SU-DHL-6 (cell line): ENCODE measurements at regions not wholly inside any gene's neighbourhood (a gene's known extent, or its start where the extent isn't known, plus 50 kb on each side); places are given as distances from the start of the nearest gene placed in this dataset.

Experiments
- EZH2phosphoT487 ChIP-seq: fragments of 200-600 bp; sonication (generic), shearing (Covaris generic); conservative IDR thresholded peaks from 2 replicates; pipeline ENCODE4 v1.6.1; 2018; ENCODE audit warnings: mild to moderate bottlenecking, antibody characterized with exemption, low read length, moderate library complexity, mixed read lengths
- TF ChIP-seq, protein P1 (sequence below): fragments of 200-600 bp; sonication (generic); IDR thresholded peaks from one replicate; pipeline ENCODE4 v1.5.1; 2017; ENCODE audit warnings: antibody characterized with exemption, mild to moderate bottlenecking, low read length, moderate library complexity; ENCODE audit not compliant: insufficient read depth, poor library complexity, severe bottlenecking

DNA sequence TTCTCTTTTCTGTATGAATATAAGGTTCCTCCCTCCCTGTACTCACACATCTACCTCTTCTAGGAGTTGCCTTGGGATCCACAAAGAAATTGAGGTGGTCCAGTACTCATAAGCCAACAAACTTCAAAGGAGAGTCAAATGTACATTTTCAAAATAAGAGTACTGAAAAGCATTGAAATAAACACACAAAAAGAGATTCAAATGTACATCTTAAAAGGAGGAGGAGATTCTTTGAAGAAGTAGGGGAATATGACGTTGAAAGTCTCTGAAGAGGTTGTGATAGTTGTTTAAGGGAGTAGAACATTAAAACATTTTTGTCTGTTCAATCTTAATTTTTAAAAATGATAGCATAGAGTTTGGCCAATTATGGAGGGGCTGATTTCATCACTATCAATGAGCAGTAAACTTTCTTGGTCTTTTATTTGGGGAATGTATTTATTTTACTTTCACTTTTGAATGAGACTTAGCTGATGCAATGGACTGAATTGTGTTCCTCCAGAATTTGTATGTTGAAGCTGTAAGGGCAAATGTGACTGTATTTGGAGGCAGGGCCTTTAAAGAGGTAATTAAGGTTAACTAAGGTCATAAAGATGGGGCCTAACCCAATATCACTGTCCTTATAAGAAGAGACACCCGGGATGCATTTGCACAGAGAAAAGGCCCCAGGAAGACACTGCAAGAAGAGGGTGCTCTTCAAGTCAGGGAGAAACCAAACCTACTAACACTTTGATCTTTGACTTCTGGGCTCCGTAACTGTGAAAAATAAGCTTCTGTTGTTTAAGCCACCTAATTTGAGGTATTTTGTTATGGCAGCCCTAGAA, 226.3 kb upstream of the PGRMC2 start:
- TF ChIP-seq, protein P1, sequence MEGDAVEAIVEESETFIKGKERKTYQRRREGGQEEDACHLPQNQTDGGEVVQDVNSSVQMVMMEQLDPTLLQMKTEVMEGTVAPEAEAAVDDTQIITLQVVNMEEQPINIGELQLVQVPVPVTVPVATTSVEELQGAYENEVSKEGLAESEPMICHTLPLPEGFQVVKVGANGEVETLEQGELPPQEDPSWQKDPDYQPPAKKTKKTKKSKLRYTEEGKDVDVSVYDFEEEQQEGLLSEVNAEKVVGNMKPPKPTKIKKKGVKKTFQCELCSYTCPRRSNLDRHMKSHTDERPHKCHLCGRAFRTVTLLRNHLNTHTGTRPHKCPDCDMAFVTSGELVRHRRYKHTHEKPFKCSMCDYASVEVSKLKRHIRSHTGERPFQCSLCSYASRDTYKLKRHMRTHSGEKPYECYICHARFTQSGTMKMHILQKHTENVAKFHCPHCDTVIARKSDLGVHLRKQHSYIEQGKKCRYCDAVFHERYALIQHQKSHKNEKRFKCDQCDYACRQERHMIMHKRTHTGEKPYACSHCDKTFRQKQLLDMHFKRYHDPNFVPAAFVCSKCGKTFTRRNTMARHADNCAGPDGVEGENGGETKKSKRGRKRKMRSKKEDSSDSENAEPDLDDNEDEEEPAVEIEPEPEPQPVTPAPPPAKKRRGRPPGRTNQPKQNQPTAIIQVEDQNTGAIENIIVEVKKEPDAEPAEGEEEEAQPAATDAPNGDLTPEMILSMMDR = no peak
- no peak for TF ChIP-seq EZH2phosphoT487
